Activated naive CD8-positive, alpha-beta T cell (primary cell): ENCODE measurements at regions not wholly inside any gene's neighbourhood (a gene's known extent, or its start where the extent isn't known, plus 50 kb on each side); places are given as distances from the start of the nearest gene placed in this dataset.

ENCODE experiments used
- H3K27ac Mint-ChIP-seq: one replicate; pipeline ENCODE4 v1.8.0; 2021; ENCODE audit warnings: mixed read lengths
- H3K27me3 Mint-ChIP-seq: one replicate; pipeline ENCODE4 v1.8.0; 2021; ENCODE audit warnings: mixed read lengths
- H3K36me3 Mint-ChIP-seq: one replicate; pipeline ENCODE4 v1.8.0; 2021; ENCODE audit warnings: mixed read lengths
- H3K4me1 Mint-ChIP-seq: one replicate; pipeline ENCODE4 v1.8.0; 2021; ENCODE audit warnings: low read depth, mixed read lengths
- H3K4me3 Mint-ChIP-seq: one replicate; pipeline ENCODE4 v1.8.0; 2021; ENCODE audit warnings: mild to moderate bottlenecking, mixed read lengths
- H3K9me3 Mint-ChIP-seq: one replicate; pipeline ENCODE4 v1.8.0; 2021; ENCODE audit warnings: low read depth, mixed read lengths

GRCh38 chr1:244311784-244312532 lies 139.8 kb downstream of the ADSS2 start:
- Mint-ChIP-seq H3K4me1 (no peaks in the 10 kb centered on the region), H3K36me3 (no peaks in the 10 kb centered on the region), H3K9me3 (no peaks in the 10 kb centered on the region), H3K27me3 (no peaks in the 10 kb centered on the region), H3K4me3 (no peak overlapping the region), H3K27ac (no peak overlapping the region)

- H3K9me3 Mint-ChIP-seq: no peaks in the 10 kb centered on the region
- H3K27ac Mint-ChIP-seq: no peak overlapping the region
- H3K36me3 Mint-ChIP-seq: no peaks in the 10 kb centered on the region
- H3K27me3 Mint-ChIP-seq: no peaks in the 10 kb centered on the region
- no peaks in the 10 kb centered on the region for H3K4me1 Mint-ChIP-seq
- H3K4me3 Mint-ChIP-seq: no peak overlapping the region
These were observed 138.4 kb downstream of the ADSS2 start for GRCh38 chr1:244313346-244313745.

- H3K4me1 Mint-ChIP-seq: peaks cover 8% of the 10 kb centered on the region
- peaks cover 3% of the 10 kb centered on the region for H3K36me3 Mint-ChIP-seq
- no peak overlapping the region for H3K27ac Mint-ChIP-seq
- H3K4me3 Mint-ChIP-seq: no peak overlapping the region
- no peaks in the 10 kb centered on the region for H3K27me3 Mint-ChIP-seq
- no peaks in the 10 kb centered on the region for H3K9me3 Mint-ChIP-seq
These were observed 136.7 kb downstream of the ADSS2 start for GRCh38 chr1:244314921-244315559.

- no peaks in the 10 kb centered on the region for H3K9me3 Mint-ChIP-seq
- H3K27me3 Mint-ChIP-seq: no peaks in the 10 kb centered on the region
- peaks cover 9% of the 10 kb centered on the region for H3K4me1 Mint-ChIP-seq
- no peak overlapping the region for H3K4me3 Mint-ChIP-seq
- no peak overlapping the region for H3K27ac Mint-ChIP-seq
- H3K36me3 Mint-ChIP-seq: peaks cover 3% of the 10 kb centered on the region
These were observed 135.7 kb downstream of the ADSS2 start for GRCh38 chr1:244315996-244316395.

GRCh38 chr1:244316407-244316806 lies 135.3 kb downstream of the ADSS2 start:
- H3K4me1 Mint-ChIP-seq: peaks cover 9% of the 10 kb centered on the region
- H3K36me3 Mint-ChIP-seq: peaks cover 3% of the 10 kb centered on the region
- H3K9me3 Mint-ChIP-seq: no peaks in the 10 kb centered on the region
- no peak overlapping the region for H3K27ac Mint-ChIP-seq
- no peak overlapping the region for H3K4me3 Mint-ChIP-seq
- no peaks in the 10 kb centered on the region for H3K27me3 Mint-ChIP-seq

GRCh38 chr1:244316986-244317655 lies 134.6 kb downstream of the ADSS2 start:
- Mint-ChIP-seq H3K36me3 (peaks cover 3% of the 10 kb centered on the region), H3K9me3 (no peaks in the 10 kb centered on the region), H3K27me3 (no peaks in the 10 kb centered on the region), H3K4me3 (no peak overlapping the region), H3K4me1 (peaks cover 9% of the 10 kb centered on the region), H3K27ac (no peak overlapping the region)

DNA sequence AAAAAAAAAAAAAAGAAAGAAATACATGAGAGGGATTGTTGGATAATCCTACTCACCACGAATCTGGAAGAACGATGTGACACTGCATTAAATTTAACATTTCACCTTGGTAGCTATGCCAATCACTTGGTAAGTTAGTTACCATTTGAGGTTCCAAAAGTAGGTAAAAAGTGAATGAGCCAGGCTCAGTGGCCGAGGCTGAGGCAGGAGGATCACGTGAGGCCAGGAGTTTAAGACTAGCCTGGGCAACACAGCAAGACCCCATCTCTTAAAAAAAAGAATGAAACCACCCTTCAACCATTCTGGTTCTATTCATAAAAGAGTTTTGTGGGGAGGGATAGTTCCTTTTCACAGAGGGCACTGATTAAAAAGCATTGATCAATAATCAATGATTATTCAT lies 133.6 kb downstream of the ADSS2 start:
- H3K27me3 Mint-ChIP-seq: no peaks in the 10 kb centered on the region
- H3K4me1 Mint-ChIP-seq: peaks cover 14% of the 10 kb centered on the region

DNA sequence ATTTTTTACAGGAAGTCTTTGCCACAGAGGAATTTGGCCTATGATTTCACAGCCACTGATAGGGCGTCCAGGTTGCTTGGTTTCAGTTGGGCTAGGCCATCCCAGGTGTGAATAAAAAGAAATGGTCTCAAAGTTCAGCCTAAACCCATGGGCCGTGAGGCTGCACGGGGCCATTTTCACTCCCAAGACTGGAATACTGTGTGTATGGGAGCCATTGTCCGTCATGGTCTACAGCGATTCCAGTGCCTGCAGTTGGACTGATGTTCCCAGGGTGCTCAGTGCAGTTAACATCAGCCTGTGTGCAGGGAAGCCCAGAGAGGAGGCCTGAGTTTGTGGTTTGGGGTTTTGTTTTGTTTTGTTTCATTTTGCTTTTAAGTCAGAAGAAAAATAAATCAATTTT lies 133.2 kb downstream of the ADSS2 start:
- Mint-ChIP-seq H3K36me3 (peaks cover 3% of the 10 kb centered on the region), H3K9me3 (no peaks in the 10 kb centered on the region), H3K27me3 (no peaks in the 10 kb centered on the region), H3K4me1 (peaks cover 16% of the 10 kb centered on the region), H3K27ac (no peak overlapping the region), H3K4me3 (no peak overlapping the region)

More for the DNA sequence above, 133.6 kb downstream of the ADSS2 start:
- Mint-ChIP-seq H3K27ac (no peak overlapping the region), H3K36me3 (peaks cover 3% of the 10 kb centered on the region), H3K9me3 (no peaks in the 10 kb centered on the region), H3K4me3 (no peak overlapping the region)

GRCh38 chr1:244319283-244320132 lies 132.2 kb downstream of the ADSS2 start:
- peaks cover 16% of the 10 kb centered on the region for H3K4me1 Mint-ChIP-seq

DNA sequence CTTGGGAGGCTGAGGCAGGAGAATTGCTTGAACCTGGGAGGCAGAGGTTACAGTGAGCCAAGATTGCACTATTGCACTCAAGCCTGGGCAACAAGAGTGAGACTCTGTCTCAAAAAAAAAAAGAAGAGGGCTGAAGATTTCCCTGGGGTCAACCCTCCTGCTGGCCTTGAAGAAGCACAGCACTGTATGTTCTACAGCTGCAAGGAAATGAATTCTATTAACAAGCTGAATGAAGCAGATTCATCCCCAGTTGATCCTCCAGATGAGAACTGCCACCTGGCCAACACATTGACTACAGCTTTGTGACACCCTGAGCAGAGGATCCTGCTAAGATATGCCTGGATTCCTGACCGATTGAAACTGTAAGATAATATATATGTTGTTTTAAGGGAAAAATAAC lies 129.5 kb downstream of the ADSS2 start:
- Mint-ChIP-seq H3K4me1 (peaks cover 17% of the 10 kb centered on the region), H3K27ac (no peak overlapping the region), H3K4me3 (no peak overlapping the region)

More at GRCh38 chr1:244319283-244320132, 132.2 kb downstream of the ADSS2 start:
- Mint-ChIP-seq H3K4me3 (peak overlapping the region; percentile 40), H3K27me3 (peaks cover 1% of the 10 kb centered on the region), H3K36me3 (peaks cover 5% of the 10 kb centered on the region), H3K9me3 (no peaks in the 10 kb centered on the region), H3K27ac (peak overlapping the region; percentile 48)

DNA sequence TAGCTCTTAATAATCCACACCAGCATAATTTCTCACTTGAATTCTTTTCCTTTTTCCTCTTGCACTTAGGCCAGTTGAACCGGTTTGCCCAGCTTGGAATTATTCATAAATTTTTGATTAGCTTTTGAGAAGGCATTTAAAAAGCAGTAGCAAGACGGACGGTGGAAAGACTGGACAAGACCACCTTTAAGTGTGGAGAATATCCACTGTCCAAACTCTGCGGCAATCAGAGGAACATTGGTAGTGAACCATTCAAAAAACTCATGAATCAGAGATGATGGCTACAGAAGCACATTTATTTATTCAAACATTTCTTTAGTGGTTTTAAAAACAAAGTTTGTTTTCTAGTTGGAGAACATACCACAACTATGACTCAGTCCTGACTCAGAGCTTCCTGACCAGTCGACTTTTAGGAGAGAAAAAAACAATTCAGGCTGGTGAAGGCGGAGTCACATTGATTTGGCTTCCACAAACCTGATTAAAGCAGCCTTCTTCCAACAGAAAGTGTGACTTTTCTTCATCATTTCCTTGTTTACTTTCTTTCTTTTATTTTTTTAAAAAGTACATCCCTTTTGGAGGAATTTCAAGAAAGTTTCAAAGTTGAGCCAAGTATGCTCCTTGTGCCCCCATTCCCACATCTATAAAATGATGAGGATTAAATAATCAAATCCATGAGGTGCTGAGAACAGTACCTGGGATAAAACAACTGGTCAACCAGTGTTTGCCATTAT lies 128.8 kb downstream of the ADSS2 start:
- no peak overlapping the region for H3K4me3 Mint-ChIP-seq
- H3K4me1 Mint-ChIP-seq: peaks cover 17% of the 10 kb centered on the region

More for the DNA sequence above, 129.5 kb downstream of the ADSS2 start:
- Mint-ChIP-seq H3K9me3 (no peaks in the 10 kb centered on the region), H3K27me3 (peaks cover 1% of the 10 kb centered on the region), H3K36me3 (peaks cover 5% of the 10 kb centered on the region)

GRCh38 chr1:244324176-244324883 lies 127.4 kb downstream of the ADSS2 start:
- no peak overlapping the region for H3K4me3 Mint-ChIP-seq
- H3K4me1 Mint-ChIP-seq: peaks cover 16% of the 10 kb centered on the region
- peaks cover 7% of the 10 kb centered on the region for H3K36me3 Mint-ChIP-seq
- no peak overlapping the region for H3K27ac Mint-ChIP-seq
- peaks cover 3% of the 10 kb centered on the region for H3K9me3 Mint-ChIP-seq
- H3K27me3 Mint-ChIP-seq: peaks cover 2% of the 10 kb centered on the region

More for the DNA sequence above, 128.8 kb downstream of the ADSS2 start:
- H3K9me3 Mint-ChIP-seq: no peaks in the 10 kb centered on the region
- H3K27ac Mint-ChIP-seq: no peak overlapping the region
- H3K36me3 Mint-ChIP-seq: peaks cover 5% of the 10 kb centered on the region
- peaks cover 2% of the 10 kb centered on the region for H3K27me3 Mint-ChIP-seq

DNA sequence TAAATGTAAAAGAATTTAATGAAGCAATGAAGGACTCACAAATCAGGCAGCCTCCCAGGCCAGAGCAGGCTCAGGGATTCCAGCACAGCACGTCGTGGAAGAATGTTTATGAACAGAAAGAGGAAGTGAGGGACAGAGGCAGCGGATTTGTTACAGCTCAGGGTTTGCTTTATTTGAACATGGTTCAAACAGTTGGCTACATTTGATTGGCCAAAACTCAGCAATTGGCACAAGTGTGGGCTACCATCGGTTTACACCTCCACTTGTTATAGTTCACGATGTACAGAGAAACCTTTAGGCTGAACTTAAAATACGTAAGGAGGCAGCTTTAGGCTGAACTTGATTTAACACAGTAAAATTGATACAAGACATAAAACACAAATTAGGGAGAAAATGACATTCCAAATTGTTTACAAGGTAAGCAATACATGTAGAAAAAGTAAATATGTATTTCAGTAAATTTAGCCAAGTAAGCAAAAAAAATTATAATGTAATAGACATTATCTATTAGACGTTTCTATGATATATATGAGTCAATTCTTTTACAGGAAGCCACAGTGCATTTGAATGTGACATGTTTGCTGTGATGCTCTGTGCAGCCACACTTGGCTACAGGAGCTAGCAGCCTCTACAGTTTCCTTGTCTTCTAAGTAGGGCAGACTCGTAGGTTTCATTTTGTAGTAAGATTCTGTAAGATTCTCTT lies 126.5 kb downstream of the ADSS2 start:
- H3K27me3 Mint-ChIP-seq: peaks cover 2% of the 10 kb centered on the region
- no peak overlapping the region for H3K27ac Mint-ChIP-seq

More for the DNA sequence above, 126.5 kb downstream of the ADSS2 start:
- no peak overlapping the region for H3K4me3 Mint-ChIP-seq
- H3K4me1 Mint-ChIP-seq: peaks cover 10% of the 10 kb centered on the region
- H3K9me3 Mint-ChIP-seq: peaks cover 3% of the 10 kb centered on the region
- peaks cover 6% of the 10 kb centered on the region for H3K36me3 Mint-ChIP-seq
